Hematopoietic multipotent progenitor cell treated with erythropoietin and hydrocortisone succinate and interleukin-3 and kit ligand, for 15 days (in vitro differentiated cells): ENCODE measurements at regions not wholly inside any gene's neighbourhood (a gene's known extent, or its start where the extent isn't known, plus 50 kb on each side); places are given as distances from the start of the nearest gene placed in this dataset.

Experiments
- DNase-seq: peaks from one replicate; pipeline ENCODE4 v3.0.0-alpha.2; 2015; ENCODE audit warnings: low spot score

DNA sequence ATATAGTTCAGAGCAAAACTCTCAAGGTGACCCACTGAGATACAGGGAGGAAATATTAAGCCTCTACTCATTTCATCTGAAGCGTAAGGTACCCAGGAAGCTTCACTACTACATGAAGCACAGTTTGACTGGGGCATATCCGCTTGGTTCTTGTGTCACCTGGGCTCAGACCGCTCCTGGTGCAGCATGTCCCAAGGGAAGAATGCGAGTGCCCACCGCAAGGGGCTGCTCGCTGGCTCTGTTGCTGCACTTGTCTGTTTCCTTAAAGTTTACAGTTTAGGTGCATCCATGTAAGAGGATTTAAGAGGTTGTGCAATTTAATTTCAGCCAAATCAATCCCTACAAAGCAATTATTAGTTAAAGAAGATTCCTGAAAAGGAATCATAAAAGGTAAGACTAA, 507.8 kb downstream of the FBXO15 start:
- no peak for DNase-seq

DNA sequence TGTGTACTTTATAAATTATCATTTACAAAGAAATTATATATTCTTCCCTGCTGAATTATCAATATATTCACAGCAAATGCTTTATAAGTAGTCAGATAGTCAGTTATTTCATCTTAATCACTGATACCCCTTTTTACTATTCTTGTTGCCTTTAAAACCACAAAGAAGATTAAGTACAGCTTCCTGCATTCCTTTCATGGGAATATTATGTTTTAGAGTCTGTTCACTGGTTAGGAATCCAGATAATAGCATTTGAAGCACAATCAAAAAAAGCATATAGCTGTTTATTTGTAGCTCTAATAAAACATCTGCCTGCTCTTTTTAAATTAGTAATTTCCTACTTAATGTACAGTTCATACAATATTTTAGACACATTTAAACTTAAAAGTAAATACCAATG, 508.9 kb downstream of the FBXO15 start:
- DNase-seq, result no peak

GRCh38 chr18:73636355-73636754, 511.3 kb downstream of the FBXO15 start:
- DNase-seq, result no peak

DNA sequence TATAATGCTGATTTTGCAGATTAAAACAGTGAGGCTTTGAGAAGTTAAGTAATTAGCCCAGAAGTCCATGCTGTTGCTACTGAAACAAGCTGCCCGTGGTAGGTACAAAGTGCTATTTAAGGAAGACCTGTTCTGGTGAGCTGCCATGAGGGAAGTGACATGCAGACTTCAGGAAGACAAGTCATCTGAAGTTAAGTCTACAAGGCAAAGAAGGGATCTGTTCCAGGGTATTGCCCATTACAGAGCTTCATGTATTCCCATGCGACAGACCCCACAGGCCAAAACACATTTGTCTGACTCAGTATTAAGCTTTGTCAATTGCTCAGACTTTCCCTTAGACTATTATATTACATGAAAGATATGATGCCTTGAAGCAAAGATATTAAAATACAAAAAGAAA, 520.8 kb downstream of the FBXO15 start:
- DNase-seq, result no peak

- DNase-seq, result no peak
These were observed 521.4 kb downstream of the FBXO15 start for GRCh38 chr18:73626221-73626620.

DNA sequence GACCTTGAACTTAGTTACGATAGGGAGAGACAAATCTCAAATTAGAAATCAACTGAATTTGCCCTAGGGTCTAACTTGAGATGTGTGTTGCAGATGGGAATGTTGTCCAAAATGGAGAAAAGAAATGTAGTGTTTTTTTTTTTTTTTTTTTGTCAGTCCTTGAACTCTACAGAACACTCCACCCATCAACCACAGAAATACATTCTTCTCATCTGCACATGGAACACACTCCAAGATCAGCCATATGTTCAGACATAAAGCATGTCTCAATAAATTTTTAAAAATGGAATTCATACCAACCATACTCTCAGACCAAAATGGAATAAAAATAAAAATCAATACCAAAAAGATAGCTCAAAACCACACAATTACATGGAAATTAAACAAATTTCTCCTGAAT, 526.5 kb downstream of the FBXO15 start:
- no peak for DNase-seq

DNA sequence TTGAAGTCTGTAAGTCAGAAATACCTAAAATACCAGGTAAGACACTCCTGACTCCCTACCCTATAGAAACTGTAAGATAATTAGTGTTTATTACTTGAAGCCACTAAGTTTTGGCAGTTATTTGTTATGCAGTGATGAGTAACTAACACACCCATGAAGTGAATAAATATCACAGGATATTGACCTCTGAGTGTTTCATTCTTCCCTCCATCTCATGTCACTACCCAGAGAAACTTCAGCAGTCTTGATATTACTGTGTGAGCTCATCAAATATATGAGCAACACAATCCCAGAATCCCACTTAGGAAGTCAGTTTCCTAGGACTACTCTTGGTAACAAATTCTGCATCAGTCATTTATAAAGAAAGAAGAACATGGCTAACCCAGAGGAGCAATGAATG, 529.7 kb downstream of the FBXO15 start:
- DNase-seq, result no peak

GRCh38 chr18:73615506-73615905, 532.1 kb downstream of the FBXO15 start:
- DNase-seq, result no peak

- no peak for DNase-seq
These were observed 532.8 kb downstream of the FBXO15 start for GRCh38 chr18:73614812-73615211.

DNA sequence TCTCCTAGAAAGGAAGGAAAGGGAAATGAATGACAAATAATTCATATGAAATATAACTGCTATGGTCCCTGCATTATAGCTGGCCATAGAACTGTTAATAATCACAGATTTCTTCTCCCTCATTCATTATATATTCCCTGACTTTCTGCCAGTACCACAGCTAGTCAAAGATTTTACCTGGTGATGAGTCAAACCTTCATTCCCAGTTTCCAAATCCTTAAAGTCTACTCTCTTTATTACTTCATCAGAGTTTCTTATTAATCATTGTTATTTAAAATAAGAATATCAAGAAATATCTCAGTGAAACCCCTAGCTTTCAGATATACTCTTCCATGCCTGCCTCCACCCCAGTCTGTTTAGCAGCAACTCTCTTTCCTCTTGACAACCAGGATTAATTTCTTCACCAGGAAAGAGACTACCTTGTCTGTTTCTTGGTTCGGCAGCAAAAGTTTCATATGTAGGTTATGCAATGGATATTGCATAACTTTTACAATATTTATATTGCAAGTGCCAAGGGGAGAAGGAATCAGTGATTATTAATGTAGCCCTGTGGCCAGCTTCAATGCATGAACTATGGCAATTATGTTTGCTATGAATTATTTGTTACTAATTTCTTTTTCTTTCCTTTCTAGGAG, 533.8 kb downstream of the FBXO15 start:
- DNase-seq, result no peak

- DNase-seq, result no peak
These were observed 549.6 kb downstream of the FBXO15 start for GRCh38 chr18:73597832-73598615.

- DNase-seq, result no peak
These were observed 552.9 kb downstream of the FBXO15 start for GRCh38 chr18:73594749-73595148.

DNA sequence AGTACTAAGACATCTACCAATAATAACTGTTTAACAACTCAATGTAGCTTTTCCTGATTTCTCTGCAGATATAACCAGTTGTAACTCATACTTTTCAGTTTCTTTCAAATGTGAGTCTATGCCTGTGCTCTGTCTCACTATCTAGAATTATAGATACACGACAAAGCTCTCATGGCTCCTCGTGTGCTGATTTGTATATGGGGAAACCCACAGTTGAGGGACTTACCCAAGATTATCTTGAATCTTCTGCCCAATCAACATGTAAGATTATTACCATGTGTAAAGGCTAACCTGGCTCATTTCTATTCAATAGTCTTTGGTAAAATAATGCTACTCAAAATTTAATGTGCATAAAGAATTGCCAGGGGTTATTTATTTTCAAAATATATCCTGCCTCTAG, 554.4 kb downstream of the FBXO15 start:
- DNase-seq, result no peak

DNA sequence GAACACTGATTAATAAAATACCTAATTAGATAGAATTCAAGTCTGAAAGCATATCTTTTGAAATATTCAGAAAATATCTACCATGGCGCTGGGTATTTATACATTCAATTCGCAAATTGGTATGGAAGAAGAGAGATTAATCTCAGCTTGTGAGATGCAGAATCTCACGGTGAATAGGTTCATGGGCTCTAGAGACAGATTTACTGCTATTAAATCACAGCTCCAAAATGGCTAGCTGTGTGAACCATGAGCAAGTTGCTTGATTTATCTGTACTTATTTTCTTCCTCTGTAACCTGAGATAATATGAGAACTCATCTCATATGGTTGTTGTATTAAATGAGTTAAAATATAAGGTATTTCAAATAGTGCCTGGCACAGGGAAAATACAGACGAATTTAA, 556.7 kb downstream of the FBXO15 start:
- DNase-seq, result no peak

GRCh38 chr18:73579698-73580097, 567.9 kb downstream of the FBXO15 start:
- no peak for DNase-seq

DNA sequence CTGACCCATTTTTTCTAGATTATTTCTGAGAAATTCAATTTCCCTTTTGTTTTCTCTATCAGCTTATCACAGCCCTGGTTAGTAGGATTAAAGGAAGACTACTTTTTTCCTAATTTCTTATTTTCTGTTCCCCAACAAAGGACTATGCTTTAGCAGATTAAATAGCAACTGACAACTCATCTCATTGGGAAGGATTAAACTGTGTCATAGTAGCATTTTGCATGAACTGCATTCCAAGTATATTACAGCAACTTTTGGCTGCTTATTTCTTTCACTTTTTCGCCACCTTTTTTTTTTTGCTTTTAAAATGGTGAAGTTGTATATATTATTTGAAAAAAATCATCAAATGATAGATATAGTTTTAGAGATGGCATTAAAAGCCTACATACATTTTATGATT, 570.3 kb downstream of the FBXO15 start:
- no peak for DNase-seq

GRCh38 chr18:73563901-73564472, 583.6 kb downstream of the FBXO15 start:
- DNase-seq, result no peak

- no peak for DNase-seq
These were observed 584.3 kb downstream of the FBXO15 start for GRCh38 chr18:73563345-73563744.

DNA sequence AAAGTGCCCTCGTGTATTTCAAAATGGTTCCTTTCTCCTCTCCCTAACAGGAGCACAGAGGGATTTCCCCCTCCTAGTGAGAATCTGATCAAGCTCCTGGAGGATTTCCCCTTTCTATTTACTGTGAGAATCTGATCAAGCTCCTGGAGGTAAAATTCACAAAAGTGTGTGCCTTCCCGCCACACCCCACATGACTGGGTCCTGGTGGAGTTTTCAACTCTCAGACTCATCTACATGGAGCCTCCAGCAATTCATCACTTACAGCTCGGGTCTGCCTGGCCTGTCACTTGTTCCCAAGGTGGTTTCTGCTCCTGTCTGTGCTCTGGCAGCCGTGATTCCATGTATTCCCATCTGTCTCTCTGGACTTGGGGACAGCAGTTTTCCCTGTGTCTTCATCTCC, 590.7 kb downstream of the FBXO15 start:
- DNase-seq, result no peak

GRCh38 chr18:73552171-73552570, 595.5 kb downstream of the FBXO15 start:
- no peak for DNase-seq

DNA sequence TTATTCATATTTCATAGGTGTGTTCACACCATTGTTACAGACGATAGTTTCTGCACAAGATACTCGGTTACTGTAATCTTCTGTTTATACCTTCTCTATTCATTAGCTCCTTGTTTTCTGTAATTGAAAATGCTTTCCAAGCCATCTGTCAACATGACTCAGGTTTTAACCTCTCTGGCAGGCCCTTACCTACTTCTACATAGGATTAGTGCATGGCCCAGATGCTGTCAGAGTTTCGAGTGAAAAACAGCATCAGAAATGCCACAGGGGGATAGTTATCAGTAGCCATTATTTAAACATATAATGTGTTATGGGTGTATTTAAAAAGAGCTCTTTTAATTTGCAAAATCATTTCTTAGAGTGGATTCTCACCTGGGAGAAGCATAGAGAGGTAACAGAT, 596.4 kb downstream of the FBXO15 start:
- DNase-seq, result no peak

DNA sequence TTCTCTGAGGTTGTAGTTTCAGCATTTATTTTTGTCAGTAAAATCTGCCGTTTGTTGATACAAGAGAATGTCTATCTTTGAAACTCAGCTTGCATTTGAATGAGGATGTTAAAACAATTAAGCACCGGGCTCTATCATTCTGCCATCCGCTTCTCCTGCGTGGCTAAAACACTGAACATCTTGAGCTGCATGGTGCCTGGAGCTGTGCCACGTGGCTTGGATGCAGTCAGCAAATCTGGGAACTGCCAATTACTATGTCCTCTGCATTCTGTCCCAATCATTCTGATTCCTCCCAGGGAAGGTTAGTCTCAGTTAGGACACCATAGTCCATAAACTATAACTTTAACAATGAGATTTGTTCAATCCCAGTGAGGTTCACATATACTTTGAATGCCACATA, 598.4 kb downstream of the FBXO15 start:
- DNase-seq, result no peak

- DNase-seq, result no peak
These were observed 602.2 kb downstream of the FBXO15 start for GRCh38 chr18:73545472-73545871.

DNA sequence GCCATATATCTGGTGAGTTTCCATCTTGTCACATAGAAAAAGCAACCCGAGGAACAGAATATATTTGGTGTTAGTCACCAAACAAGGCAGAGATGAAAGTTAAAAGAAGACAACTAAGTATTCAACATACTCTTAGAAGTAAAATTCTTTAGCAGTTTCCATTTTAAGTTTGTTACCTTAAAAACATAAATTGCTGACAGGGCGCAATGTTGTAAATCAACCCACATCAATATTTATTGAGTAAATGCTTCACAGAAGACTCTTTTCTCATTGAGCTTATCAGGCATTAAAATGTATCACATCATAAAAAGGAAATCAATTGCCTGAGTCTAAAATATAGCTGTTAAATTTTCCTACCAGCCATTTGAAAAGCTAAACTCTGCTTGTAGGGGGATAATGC, 603.0 kb downstream of the FBXO15 start:
- DNase-seq, result no peak
